PC-3 (cell line): ENCODE measurements at regions not wholly inside any gene's neighbourhood (a gene's known extent, or its start where the extent isn't known, plus 50 kb on each side); places are given as distances from the start of the nearest gene placed in this dataset.

Experiments
- CTCF ChIP-seq: fragments of 300-600 bp; sonication (generic); conservative IDR thresholded peaks from 2 replicates; pipeline ENCODE4 v1.5.1; 2017; ENCODE audit warnings: antibody characterized with exemption, low read depth, mild to moderate bottlenecking, low read length
- EZH2 ChIP-seq: fragments of 300-600 bp; sonication (generic); IDR thresholded peaks from one replicate; pipeline ENCODE4 v1.6.1; 2017; ENCODE audit warnings: antibody characterized with exemption, mild to moderate bottlenecking, low read length; ENCODE audit not compliant: unreplicated experiment
- EZH2phosphoT487 ChIP-seq: fragments of 300-600 bp; sonication (generic); IDR thresholded peaks from 2 replicates; pipeline ENCODE4 v1.6.1; 2018; ENCODE audit warnings: mild to moderate bottlenecking, antibody characterized with exemption, low read length, borderline replicate concordance

- TF ChIP-seq CTCF (no peak), EZH2 (no peak), EZH2phosphoT487 (no peak)
Measured at GRCh38 chr4:180493299-180493698, 1749.9 kb upstream of the TENM3 start.
